22Rv1 (cell line): ENCODE measurements at regions not wholly inside any gene's neighbourhood (a gene's known extent, or its start where the extent isn't known, plus 50 kb on each side); places are given as distances from the start of the nearest gene placed in this dataset.

ENCODE experiments used
- H3K27ac ChIP-seq: fragments of 450-650 bp; 2 replicates; pipeline ENCODE4 v1.5.1; 2017
- CTCF ChIP-seq: fragments of 450-650 bp; IDR thresholded peaks from 2 replicates; pipeline ENCODE4 v1.5.1; 2017; ENCODE audit warnings: mild to moderate bottlenecking
- ZFX ChIP-seq: fragments of 450-650 bp; IDR thresholded peaks from 2 replicates; pipeline ENCODE4 v1.6.1; 2017; ENCODE audit warnings: antibody characterized with exemption, borderline replicate concordance

DNA sequence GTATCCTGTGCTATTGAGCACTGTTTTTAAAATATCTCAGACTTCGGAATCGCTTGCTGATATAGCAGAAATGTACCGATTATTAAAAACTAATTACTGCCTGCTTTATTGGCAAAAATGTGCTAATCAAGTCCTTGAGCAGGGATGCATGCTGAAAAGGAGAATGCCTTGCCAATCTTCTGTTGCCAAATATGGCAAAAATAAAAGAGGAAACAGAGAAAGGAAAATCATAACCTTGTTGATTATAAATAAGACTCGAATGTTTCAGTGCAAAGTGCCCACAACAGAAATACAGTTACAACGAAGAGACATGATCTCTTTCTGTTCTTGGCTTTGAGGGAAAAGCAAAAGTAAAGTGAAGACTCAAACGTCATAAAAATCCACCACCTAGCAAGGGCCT is 248.5 kb downstream of the TMEM182 start:
- no peak for TF ChIP-seq CTCF
- no peak for TF ChIP-seq ZFX
- no peak overlapping the region for H3K27ac ChIP-seq

- no peak overlapping the region for H3K27ac ChIP-seq
- TF ChIP-seq CTCF: no peak
- no peak for TF ChIP-seq ZFX
Measured at GRCh38 chr2:103010751-103011150, 248.9 kb downstream of the TMEM182 start.

DNA sequence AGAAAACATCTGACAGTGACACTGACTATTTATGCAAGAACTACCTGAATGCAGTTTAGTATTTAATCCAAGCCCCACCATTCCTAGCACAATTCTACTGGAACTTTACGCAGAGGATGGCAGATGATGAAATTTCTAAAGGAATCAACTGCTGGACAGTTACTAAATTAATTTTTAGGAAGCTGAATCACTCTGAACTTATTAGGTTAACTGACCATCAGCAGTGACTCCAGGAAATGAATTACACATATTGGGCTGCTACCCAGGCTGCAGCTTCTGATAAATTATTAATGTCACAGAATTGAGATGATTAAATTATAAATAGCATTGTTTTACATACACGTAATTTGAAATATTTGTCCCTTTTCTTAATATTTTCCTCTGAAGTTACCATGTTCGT is 250.8 kb downstream of the TMEM182 start:
- TF ChIP-seq ZFX (no peak), CTCF (no peak)
- H3K27ac ChIP-seq: no peak overlapping the region

- TF ChIP-seq ZFX (no peak), CTCF (no peak)
Measured at GRCh38 chr2:103025056-103025455, 263.2 kb downstream of the TMEM182 start.

DNA sequence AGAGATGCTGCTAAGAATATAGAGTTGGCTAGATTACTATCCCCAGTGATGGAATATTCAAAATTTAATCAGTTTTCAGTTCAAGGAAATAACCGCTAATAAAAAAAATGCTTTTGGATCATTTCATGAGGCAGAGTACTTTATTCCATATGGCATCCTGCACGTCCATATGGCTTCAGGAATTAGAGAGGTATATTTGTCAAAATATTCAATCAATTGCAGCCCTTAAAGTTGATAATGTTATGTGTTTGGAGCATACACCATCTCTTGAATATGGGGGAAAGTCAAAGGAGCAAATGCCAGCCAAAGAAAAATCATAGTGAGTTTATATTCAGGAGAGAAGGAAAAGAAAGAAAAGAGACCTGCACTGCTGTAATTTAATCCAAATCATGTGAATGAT is 266.4 kb downstream of the TMEM182 start:
- TF ChIP-seq CTCF (no peak), ZFX (no peak)
- H3K27ac ChIP-seq: no peak overlapping the region

More at GRCh38 chr2:103025056-103025455, 263.2 kb downstream of the TMEM182 start:
- no peak overlapping the region for H3K27ac ChIP-seq
